ENCODE measurements at regions not wholly inside any gene's neighbourhood (a gene's known extent, or its start where the extent isn't known, plus 50 kb on each side); places are given as distances from the start of the nearest gene placed in this dataset.

DNA sequence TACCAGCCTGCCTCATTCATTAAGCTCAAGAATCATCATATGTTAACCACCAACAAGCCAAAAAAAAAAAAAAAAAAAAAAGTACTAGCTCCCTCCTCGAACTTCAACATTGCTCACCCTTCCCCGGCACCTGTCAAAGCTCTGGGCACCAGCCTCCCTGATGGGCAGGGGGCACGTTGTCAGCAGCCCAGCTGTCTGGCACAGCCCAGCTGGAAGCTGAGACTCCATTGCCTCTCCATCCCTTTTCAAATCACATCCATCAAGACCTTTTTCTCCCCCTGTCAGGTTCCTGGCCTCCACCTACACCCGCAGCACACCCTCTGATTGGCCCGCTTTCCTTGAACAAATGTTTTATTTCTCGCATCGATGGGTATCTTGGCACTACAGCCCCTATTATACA lies 913.3 kb upstream of the AUTS2 start:
- Histone ChIP-seq H3K36me3 (ENCODE audit: control insufficient read depth, insufficient read depth, low read length) (no peaks in the 10 kb centered on the region), H3K4me3 (ENCODE audit: low read length) (no peak overlapping the region), H3K9me3 (ENCODE audit: control insufficient read depth, low read length) (no peaks in the 10 kb centered on the region), H3K27me3 (ENCODE audit: control insufficient read depth, insufficient read depth, low read length) (no peaks in the 10 kb centered on the region), H3K9ac (ENCODE audit: low read length) (no peak overlapping the region), H3K4me1 (ENCODE audit: control insufficient read depth, insufficient read depth, low read length) (no peaks in the 10 kb centered on the region)

DNA sequence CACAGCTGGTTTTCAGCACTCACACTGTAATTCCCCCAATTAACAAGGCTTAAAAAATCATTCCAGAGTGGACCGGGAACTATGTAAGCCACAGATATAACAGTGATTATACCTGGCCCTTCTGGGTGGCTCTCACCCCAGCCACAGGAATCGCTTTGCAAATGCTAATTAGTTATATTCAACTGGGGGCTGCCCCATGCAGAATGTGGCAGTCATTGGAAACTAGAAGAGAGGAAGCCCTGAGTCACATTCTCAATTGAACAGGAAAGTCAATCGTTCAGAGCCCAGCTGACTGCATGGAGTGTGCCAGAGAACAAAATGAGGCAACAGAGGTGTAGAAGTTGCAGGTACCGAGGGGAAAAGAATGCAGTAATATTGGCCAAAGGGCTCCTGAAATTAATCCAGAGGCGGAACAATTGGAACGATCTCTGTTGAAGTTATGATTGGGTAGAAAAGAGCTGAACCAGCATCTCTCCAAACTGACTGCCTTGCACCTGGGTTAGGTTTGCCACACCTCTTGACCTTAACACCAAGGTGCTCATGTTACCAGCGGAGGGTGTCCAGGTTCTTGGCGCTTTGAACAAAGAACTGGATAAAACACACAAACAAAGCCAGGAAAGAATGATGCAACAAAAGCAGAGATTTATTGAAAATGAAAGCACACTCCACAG lies 909.7 kb upstream of the AUTS2 start:
- H3K4me3 ChIP-seq (ENCODE audit: low read length) = no peak overlapping the region
- H3K9me3 ChIP-seq (ENCODE audit: control insufficient read depth, low read length) = no peaks in the 10 kb centered on the region
- no peaks in the 10 kb centered on the region for H3K4me1 ChIP-seq (ENCODE audit: control insufficient read depth, insufficient read depth, low read length)
- H3K27me3 ChIP-seq (ENCODE audit: control insufficient read depth, insufficient read depth, low read length) = no peaks in the 10 kb centered on the region
- H3K9ac ChIP-seq (ENCODE audit: low read length) = no peak overlapping the region
- no peaks in the 10 kb centered on the region for H3K36me3 ChIP-seq (ENCODE audit: control insufficient read depth, insufficient read depth, low read length)

DNA sequence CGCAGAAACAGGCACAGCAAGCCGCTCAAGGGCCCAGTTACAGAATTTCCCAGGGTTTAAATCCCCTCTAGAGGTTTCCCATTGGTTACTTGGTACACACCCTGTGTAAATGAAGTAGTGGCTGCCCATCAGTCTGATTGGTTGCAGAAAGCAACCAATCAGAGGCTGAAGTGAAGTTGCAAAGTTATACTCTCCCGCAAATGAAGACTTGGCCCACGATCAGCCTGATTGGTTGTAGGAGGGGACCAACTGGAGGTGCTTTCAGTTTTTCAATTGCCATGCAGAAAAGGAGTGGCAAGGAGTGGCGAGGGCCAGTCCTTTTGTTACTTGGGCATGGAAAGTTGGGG lies 909.2 kb upstream of the AUTS2 start:
- no peak overlapping the region for H3K4me3 ChIP-seq (ENCODE audit: low read length)
- no peaks in the 10 kb centered on the region for H3K27me3 ChIP-seq (ENCODE audit: control insufficient read depth, insufficient read depth, low read length)
- no peaks in the 10 kb centered on the region for H3K36me3 ChIP-seq (ENCODE audit: control insufficient read depth, insufficient read depth, low read length)
- no peak overlapping the region for H3K9ac ChIP-seq (ENCODE audit: low read length)
- no peaks in the 10 kb centered on the region for H3K9me3 ChIP-seq (ENCODE audit: control insufficient read depth, low read length)
- no peaks in the 10 kb centered on the region for H3K4me1 ChIP-seq (ENCODE audit: control insufficient read depth, insufficient read depth, low read length)

DNA sequence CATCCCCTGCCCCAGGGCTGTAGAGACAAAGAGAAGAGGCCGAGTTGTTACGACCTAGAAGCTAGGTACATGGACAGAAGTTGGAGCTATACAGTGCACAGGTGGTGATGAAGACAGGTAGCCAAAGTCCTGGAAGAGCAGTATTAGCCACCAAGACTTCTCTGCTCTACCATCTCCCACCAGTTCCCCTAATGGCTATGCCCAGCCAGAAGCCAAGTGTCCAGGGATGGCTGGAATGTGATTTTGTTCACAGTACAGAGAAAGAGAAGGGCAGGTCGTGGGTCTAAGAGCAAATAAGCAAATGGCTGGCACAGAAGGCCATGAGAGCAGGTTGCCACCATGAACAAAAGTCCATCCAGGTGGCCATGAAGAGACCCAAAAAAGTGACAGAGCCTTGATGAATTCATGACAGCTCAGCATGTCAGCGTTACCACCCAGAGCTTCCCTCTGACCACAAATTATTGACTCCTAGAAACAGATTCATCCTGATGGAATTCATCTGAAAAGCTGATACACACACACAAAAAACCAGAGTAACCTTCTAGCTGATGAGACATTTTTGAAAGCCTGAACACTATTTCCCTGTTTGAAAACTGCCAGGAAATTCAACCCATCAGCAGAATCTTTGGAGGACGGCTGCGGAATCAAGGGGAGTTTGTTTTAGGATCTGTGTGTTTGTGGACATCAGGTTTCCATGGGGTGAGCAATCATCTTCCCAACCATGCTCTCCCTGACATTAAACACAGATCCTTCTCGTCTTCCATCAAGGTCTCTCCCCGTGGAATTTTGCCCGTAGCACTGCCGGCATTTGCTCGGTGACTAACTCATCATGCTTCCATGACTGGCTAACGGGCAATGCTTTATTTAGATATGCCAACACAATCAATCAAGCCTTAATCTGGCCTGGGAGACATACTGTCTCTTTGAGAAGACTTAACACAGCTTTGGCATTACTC lies 906.7 kb upstream of the AUTS2 start:
- no peak overlapping the region for H3K4me3 ChIP-seq (ENCODE audit: low read length)
- no peaks in the 10 kb centered on the region for H3K9me3 ChIP-seq (ENCODE audit: control insufficient read depth, low read length)
- H3K27me3 ChIP-seq (ENCODE audit: control insufficient read depth, insufficient read depth, low read length) = no peaks in the 10 kb centered on the region
- H3K36me3 ChIP-seq (ENCODE audit: control insufficient read depth, insufficient read depth, low read length) = no peaks in the 10 kb centered on the region
- no peak overlapping the region for H3K9ac ChIP-seq (ENCODE audit: low read length)
- H3K4me1 ChIP-seq (ENCODE audit: control insufficient read depth, insufficient read depth, low read length) = no peaks in the 10 kb centered on the region

DNA sequence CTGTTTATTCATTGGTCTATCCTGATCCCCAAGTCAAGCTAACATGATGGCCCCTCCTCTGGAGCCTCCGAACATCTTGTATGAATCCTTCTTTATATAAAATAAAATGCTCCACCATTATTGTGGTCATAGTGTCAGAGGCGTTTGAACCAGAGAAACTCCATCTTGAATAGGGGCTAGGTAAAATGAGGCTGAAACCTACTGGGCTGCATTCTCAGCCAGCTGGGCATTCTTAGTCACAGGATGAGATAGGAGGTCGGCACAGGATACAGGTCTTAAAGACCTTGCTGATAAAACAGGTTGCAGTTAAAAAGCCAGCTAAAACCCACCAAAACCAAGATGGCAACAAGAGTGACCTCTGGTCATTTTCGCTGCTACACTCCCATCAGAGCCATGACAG lies 905.8 kb upstream of the AUTS2 start:
- no peaks in the 10 kb centered on the region for H3K9me3 ChIP-seq (ENCODE audit: control insufficient read depth, low read length)
- no peak overlapping the region for H3K4me3 ChIP-seq (ENCODE audit: low read length)
- H3K27me3 ChIP-seq (ENCODE audit: control insufficient read depth, insufficient read depth, low read length) = no peaks in the 10 kb centered on the region
- no peaks in the 10 kb centered on the region for H3K36me3 ChIP-seq (ENCODE audit: control insufficient read depth, insufficient read depth, low read length)
- no peak overlapping the region for H3K9ac ChIP-seq (ENCODE audit: low read length)
- no peaks in the 10 kb centered on the region for H3K4me1 ChIP-seq (ENCODE audit: control insufficient read depth, insufficient read depth, low read length)

DNA sequence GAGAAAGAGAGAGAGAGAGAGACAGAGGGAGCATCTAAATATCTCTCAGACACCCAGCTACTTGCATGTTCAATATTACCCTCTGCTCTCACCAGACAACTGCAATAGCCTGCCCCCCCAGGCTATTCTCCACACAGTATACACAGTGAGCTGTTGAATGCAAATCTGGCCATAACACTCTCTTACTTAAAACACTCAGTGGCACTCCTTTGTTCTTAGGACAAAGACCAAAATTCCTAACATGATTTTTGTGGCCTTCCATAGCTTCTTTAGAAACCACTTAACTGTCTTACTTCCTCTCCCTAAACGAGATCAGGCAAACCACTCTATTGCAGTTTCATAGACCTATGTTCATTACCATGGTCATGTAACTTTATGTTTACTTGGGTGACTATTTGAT lies 903.6 kb upstream of the AUTS2 start:
- Histone ChIP-seq H3K27me3 (ENCODE audit: control insufficient read depth, insufficient read depth, low read length) (no peaks in the 10 kb centered on the region), H3K9ac (ENCODE audit: low read length) (no peak overlapping the region)

DNA sequence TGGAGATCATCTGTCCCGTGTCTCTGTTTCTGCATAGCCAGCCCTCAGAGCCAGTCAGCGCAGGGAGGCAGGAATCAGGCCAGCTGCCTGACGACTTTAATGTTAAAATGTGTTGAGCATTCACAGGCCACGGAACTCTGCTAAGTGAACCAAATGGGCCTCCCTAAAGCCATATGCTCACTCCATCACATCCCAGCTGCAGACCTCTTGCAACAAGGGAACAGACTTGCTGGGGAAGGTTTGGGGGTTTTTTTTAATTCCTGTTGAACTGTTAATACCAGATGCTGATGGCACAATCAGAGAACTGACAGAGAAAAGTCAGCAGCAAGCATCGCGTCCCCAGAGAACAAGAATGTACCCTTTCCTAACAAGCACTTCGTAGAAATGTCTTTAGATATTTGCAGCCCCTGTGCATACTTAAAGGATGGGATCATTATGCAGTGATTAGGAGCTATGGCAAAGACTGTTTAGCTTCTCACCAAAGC lies 900.4 kb upstream of the AUTS2 start:
- Histone ChIP-seq H3K9ac (ENCODE audit: low read length) (no peak overlapping the region), H3K27me3 (ENCODE audit: control insufficient read depth, insufficient read depth, low read length) (no peaks in the 10 kb centered on the region), H3K4me1 (ENCODE audit: control insufficient read depth, insufficient read depth, low read length) (no peaks in the 10 kb centered on the region), H3K4me3 (ENCODE audit: low read length) (no peak overlapping the region), H3K9me3 (ENCODE audit: control insufficient read depth, low read length) (no peaks in the 10 kb centered on the region), H3K36me3 (ENCODE audit: control insufficient read depth, insufficient read depth, low read length) (no peaks in the 10 kb centered on the region)

More for the DNA sequence above, 903.6 kb upstream of the AUTS2 start:
- Histone ChIP-seq H3K4me1 (ENCODE audit: control insufficient read depth, insufficient read depth, low read length) (no peaks in the 10 kb centered on the region), H3K4me3 (ENCODE audit: low read length) (no peak overlapping the region), H3K36me3 (ENCODE audit: control insufficient read depth, insufficient read depth, low read length) (no peaks in the 10 kb centered on the region), H3K9me3 (ENCODE audit: control insufficient read depth, low read length) (no peaks in the 10 kb centered on the region)

DNA sequence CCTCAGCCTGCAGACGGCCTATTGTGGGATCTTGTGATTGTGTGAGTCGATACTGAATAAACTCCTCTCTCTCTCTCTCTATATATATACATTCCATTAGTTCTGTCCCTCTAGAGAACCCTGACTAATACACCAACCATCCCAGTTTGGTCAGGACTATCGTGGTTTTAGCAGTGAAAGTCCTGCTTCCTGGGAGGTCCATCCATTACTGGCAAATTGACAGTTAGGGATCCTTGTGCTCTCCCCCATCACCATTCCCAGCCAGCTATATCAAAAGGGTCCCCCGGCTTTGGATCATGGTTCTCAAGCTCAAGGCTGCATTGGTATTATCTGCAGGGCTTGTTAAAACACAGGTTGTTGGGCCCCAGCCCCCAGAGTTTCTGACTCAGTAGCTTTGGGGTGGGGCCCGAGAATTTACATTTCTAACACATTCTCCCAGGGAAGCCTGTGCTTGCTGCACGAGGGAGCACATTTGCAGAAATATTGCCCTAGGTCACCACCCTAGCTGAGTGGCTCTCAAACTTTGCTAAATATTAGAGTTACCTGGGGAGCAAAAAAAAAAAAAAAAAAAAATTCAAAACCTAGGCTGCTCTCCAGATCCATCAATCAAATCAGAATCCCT lies 899.1 kb upstream of the AUTS2 start:
- no peak overlapping the region for H3K9ac ChIP-seq (ENCODE audit: low read length)
- H3K4me1 ChIP-seq (ENCODE audit: control insufficient read depth, insufficient read depth, low read length) = no peaks in the 10 kb centered on the region
- H3K36me3 ChIP-seq (ENCODE audit: control insufficient read depth, insufficient read depth, low read length) = no peaks in the 10 kb centered on the region
- H3K27me3 ChIP-seq (ENCODE audit: control insufficient read depth, insufficient read depth, low read length) = no peaks in the 10 kb centered on the region
- H3K9me3 ChIP-seq (ENCODE audit: control insufficient read depth, low read length) = no peaks in the 10 kb centered on the region
- H3K4me3 ChIP-seq (ENCODE audit: low read length) = no peak overlapping the region

DNA sequence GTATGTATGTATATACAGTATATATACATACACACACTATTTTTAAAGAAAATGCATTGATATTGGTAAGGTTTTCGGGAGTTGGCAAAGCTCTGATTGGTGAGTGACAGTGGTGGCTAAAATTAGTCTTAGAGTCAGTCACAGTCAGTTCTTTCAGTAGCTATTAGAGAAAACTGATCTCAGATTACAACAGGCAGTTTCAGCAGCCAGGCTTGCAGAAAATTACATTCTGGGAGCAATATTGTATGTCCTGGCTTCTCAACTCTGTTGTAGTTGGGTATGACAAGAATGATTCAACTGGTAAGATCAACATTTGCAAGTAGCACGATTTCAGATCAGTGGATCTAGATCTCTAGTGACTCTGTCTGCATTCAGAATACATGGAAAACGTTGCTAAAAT lies 897.9 kb upstream of the AUTS2 start:
- no peaks in the 10 kb centered on the region for H3K27me3 ChIP-seq (ENCODE audit: control insufficient read depth, insufficient read depth, low read length)
- no peaks in the 10 kb centered on the region for H3K36me3 ChIP-seq (ENCODE audit: control insufficient read depth, insufficient read depth, low read length)
- no peaks in the 10 kb centered on the region for H3K4me1 ChIP-seq (ENCODE audit: control insufficient read depth, insufficient read depth, low read length)
- H3K9ac ChIP-seq (ENCODE audit: low read length) = no peak overlapping the region
- no peak overlapping the region for H3K4me3 ChIP-seq (ENCODE audit: low read length)
- no peaks in the 10 kb centered on the region for H3K9me3 ChIP-seq (ENCODE audit: control insufficient read depth, low read length)

DNA sequence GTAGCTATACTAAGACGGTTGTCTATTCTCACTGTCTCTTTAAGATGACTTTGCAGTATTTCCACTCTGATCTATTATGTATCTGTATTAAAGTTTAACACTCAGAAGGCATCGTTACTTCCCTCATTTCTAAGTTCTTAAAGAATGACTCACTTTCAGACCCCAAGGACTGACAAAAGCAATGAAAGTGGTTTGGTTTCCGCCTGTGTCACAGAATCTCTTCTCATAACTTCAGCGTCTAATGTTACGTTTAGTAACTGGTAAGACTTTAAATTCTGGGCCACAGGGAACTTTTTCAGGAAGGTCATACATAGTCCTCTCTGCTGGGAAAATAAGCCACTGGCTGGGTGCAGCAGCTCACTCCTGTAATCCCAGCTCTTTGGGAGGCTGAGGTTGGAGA lies 892.0 kb upstream of the AUTS2 start:
- Histone ChIP-seq H3K27me3 (ENCODE audit: control insufficient read depth, insufficient read depth, low read length) (no peaks in the 10 kb centered on the region), H3K9ac (ENCODE audit: low read length) (no peak overlapping the region), H3K4me1 (ENCODE audit: control insufficient read depth, insufficient read depth, low read length) (no peaks in the 10 kb centered on the region), H3K36me3 (ENCODE audit: control insufficient read depth, insufficient read depth, low read length) (no peaks in the 10 kb centered on the region), H3K9me3 (ENCODE audit: control insufficient read depth, low read length) (no peaks in the 10 kb centered on the region), H3K4me3 (ENCODE audit: low read length) (no peak overlapping the region)

DNA sequence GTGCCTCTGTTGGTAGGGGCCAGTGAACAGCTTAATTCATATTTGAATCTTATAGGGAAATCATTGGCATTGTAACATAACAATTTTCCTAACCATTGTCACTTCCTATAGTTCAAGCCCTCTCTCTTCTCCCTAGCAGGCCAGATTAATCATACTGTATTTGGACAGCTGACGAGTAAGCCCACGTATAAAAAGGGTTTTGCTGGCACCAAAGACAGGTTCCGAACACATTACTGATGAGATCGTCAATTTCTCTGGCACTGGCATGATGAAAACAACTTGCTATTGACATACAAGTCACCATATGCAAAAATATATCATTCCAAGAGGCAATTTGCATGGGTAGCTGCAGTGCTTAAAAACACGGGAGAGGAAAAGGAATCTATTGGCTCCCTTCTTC lies 891.1 kb upstream of the AUTS2 start:
- no peaks in the 10 kb centered on the region for H3K36me3 ChIP-seq (ENCODE audit: control insufficient read depth, insufficient read depth, low read length)
- H3K9me3 ChIP-seq (ENCODE audit: control insufficient read depth, low read length) = no peaks in the 10 kb centered on the region
- H3K9ac ChIP-seq (ENCODE audit: low read length) = no peak overlapping the region
- no peaks in the 10 kb centered on the region for H3K4me1 ChIP-seq (ENCODE audit: control insufficient read depth, insufficient read depth, low read length)
- H3K27me3 ChIP-seq (ENCODE audit: control insufficient read depth, insufficient read depth, low read length) = no peaks in the 10 kb centered on the region
- H3K4me3 ChIP-seq (ENCODE audit: low read length) = no peak overlapping the region

DNA sequence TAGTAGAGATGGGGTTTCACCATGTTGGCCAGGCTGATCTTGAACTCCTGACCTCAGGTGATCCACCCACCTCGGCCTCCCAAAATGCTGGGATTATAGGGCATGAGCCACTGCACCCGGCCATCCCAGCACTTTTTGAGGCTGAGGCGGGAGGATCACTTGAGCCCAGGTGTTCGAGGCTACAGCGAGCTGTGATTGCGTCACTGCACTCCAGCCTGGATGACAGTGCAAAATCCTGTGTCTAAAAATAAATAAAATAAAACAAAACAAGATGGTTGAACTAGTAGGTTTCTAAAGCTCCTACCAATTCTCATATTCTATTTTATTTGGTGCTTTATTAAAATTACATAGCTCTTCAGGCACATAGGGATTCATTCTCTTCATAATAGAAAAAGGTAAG lies 890.3 kb upstream of the AUTS2 start:
- H3K36me3 ChIP-seq (ENCODE audit: control insufficient read depth, insufficient read depth, low read length) = no peaks in the 10 kb centered on the region
- H3K9me3 ChIP-seq (ENCODE audit: control insufficient read depth, low read length) = no peaks in the 10 kb centered on the region
- H3K4me1 ChIP-seq (ENCODE audit: control insufficient read depth, insufficient read depth, low read length) = no peaks in the 10 kb centered on the region
- H3K4me3 ChIP-seq (ENCODE audit: low read length) = no peak overlapping the region
- H3K27me3 ChIP-seq (ENCODE audit: control insufficient read depth, insufficient read depth, low read length) = no peaks in the 10 kb centered on the region
- H3K9ac ChIP-seq (ENCODE audit: low read length) = no peak overlapping the region
